GM12892 (cell line): ENCODE measurements at regions not wholly inside any gene's neighbourhood (a gene's known extent, or its start where the extent isn't known, plus 50 kb on each side); places are given as distances from the start of the nearest gene placed in this dataset.

Source experiments
- POLR2A ChIP-seq: IDR thresholded peaks from 2 replicates; pipeline ENCODE4 v1.6.1; 2011; ENCODE audit warnings: low read depth, low read length, control low read depth
- POLR2AphosphoS5 ChIP-seq: IDR thresholded peaks from 2 replicates; pipeline ENCODE4 v1.6.1; 2011; ENCODE audit warnings: low read depth, low read length, control low read depth

- TF ChIP-seq POLR2A (no peak), POLR2AphosphoS5 (no peak)
Observed at GRCh38 chr5:107211630-107212029, 459.1 kb downstream of the EFNA5 start.
